GM23338 (cell line): ENCODE measurements at regions not wholly inside any gene's neighbourhood (a gene's known extent, or its start where the extent isn't known, plus 50 kb on each side); places are given as distances from the start of the nearest gene placed in this dataset.

Source experiments
- ATAC-seq: fragments of 200-7000 bp; cut with Tn5 transposase; 3 replicates; pipeline ENCODE4 v1.9.1; 2020
- DNase-seq: peaks from one replicate; pipeline ENCODE4 v3.0.0-alpha.2; 2015; ENCODE audit warnings: low spot score
- H2AFZ ChIP-seq: fragments of 200-600 bp; sonication (generic); 2 replicates; pipeline ENCODE4 v1.8.0; 2016; ENCODE audit warnings: antibody characterized with exemption, mild to moderate bottlenecking, moderate library complexity
- H3F3A ChIP-seq: fragments of 200-600 bp; sonication (generic); replicated peaks from 2 replicates; pipeline ENCODE4 v1.8.0; 2017; ENCODE audit warnings: antibody characterized with exemption, mixed run types, low read depth
- H3K27ac ChIP-seq: fragments of 200-600 bp; sonication (generic); 2 replicates; pipeline ENCODE4 v1.6.1; 2016; ENCODE audit warnings: low read depth
- H3K27me3 ChIP-seq: fragments of 200-600 bp; sonication (generic); 2 replicates; pipeline ENCODE4 v1.8.0; 2016; ENCODE audit warnings: mild to moderate bottlenecking, mixed run types, moderate library complexity; ENCODE audit not compliant: insufficient read depth
- H3K36me3 ChIP-seq: fragments of 200-600 bp; sonication (generic); 2 replicates; pipeline ENCODE4 v1.8.0; 2016; ENCODE audit warnings: mild to moderate bottlenecking; ENCODE audit not compliant: insufficient read depth
- H3K4me1 ChIP-seq: fragments of 200-600 bp; sonication (generic); 2 replicates; pipeline ENCODE4 v1.8.0; 2016; ENCODE audit warnings: mild to moderate bottlenecking, moderate library complexity; ENCODE audit not compliant: insufficient read depth
- H3K4me2 ChIP-seq: fragments of 200-600 bp; sonication (generic); 2 replicates; pipeline ENCODE4 v1.7.1; 2017; ENCODE audit warnings: mixed run types
- H3K4me3 ChIP-seq: fragments of 200-600 bp; sonication (generic); 2 replicates; pipeline ENCODE4 v1.6.1; 2016; ENCODE audit warnings: mixed run types
- H3K79me2 ChIP-seq: fragments of 200-600 bp; sonication (generic); replicated peaks from 2 replicates; pipeline ENCODE4 v1.8.0; 2017; ENCODE audit warnings: mild to moderate bottlenecking; ENCODE audit not compliant: insufficient read depth
- H3K9me2 ChIP-seq: fragments of 200-600 bp; sonication (generic); 2 replicates; pipeline ENCODE4 v1.8.0; 2017; ENCODE audit not compliant: insufficient read depth
- H4K20me1 ChIP-seq: fragments of 200-600 bp; sonication (generic); replicated peaks from 2 replicates; pipeline ENCODE4 v1.8.0; 2017; ENCODE audit warnings: mild to moderate bottlenecking; ENCODE audit not compliant: insufficient read depth
- H3K27ac Mint-ChIP-seq: 2 replicates; pipeline ENCODE4 v1.8.0; 2020; ENCODE audit warnings: inconsistent platforms, mild to moderate bottlenecking, moderate library complexity, mixed read lengths
- H3K27me3 Mint-ChIP-seq: 3 replicates; pipeline ENCODE4 v1.8.0; 2022; ENCODE audit warnings: low read depth, mild to moderate bottlenecking, moderate library complexity, mixed read lengths, inconsistent platforms; ENCODE audit not compliant: insufficient read depth, poor library complexity
- H3K36me3 Mint-ChIP-seq: 3 replicates; pipeline ENCODE4 v1.8.0; 2021; ENCODE audit warnings: low read depth, mild to moderate bottlenecking, inconsistent platforms, moderate library complexity, mixed read lengths
- H3K4me1 Mint-ChIP-seq: 3 replicates; pipeline ENCODE4 v1.8.0; 2020; ENCODE audit warnings: mild to moderate bottlenecking, inconsistent platforms, mixed read lengths
- H3K4me3 Mint-ChIP-seq: 3 replicates; pipeline ENCODE4 v1.8.0; 2021; ENCODE audit warnings: moderate library complexity, mild to moderate bottlenecking, inconsistent platforms, mixed read lengths
- H3K9me3 Mint-ChIP-seq: 3 replicates; pipeline ENCODE4 v1.8.0; 2020; ENCODE audit warnings: moderate library complexity, mild to moderate bottlenecking, inconsistent platforms, mixed read lengths
- CREB1 ChIP-seq: fragments of 250-450 bp; sonication (Bioruptor Pico); IDR thresholded peaks from 2 replicates; pipeline ENCODE4 v1.5.0; 2020; ENCODE audit warnings: low read depth, mild to moderate bottlenecking, moderate library complexity
- CTCF ChIP-seq, 2 experiments: fragments of 200-600 bp in 1 of 2; sonication (generic) in 1 of 2; conservative IDR thresholded peaks; 2 replicates each; pipeline versions ENCODE4 v1.5.1 to v1.6.1; 2016 to 2017; ENCODE audit warnings: antibody characterized with exemption in 2 of 2, low read depth in 2 of 2, mild to moderate bottlenecking in 2 of 2, moderate library complexity in 1 of 2
- ETS1 ChIP-seq: IDR thresholded peaks from 2 replicates; pipeline ENCODE4 v1.6.1; 2016; ENCODE audit warnings: antibody characterized with exemption
- EZH2 ChIP-seq: fragments of 200-600 bp; sonication (generic); IDR thresholded peaks from one replicate; pipeline ENCODE4 v1.8.0; 2017; ENCODE audit warnings: antibody characterized with exemption, mild to moderate bottlenecking, low read depth; ENCODE audit not compliant: unreplicated experiment
- EZH2phosphoT487 ChIP-seq: fragments of 200-600 bp; sonication (generic); IDR thresholded peaks from one replicate; pipeline ENCODE4 v1.8.1; 2018; ENCODE audit warnings: antibody characterized with exemption; ENCODE audit not compliant: unreplicated experiment
- JUNB ChIP-seq: IDR thresholded peaks from one replicate; pipeline ENCODE4 v1.6.1; 2016; ENCODE audit warnings: antibody characterized with exemption; ENCODE audit not compliant: unreplicated experiment
- NANOG ChIP-seq: IDR thresholded peaks from 2 replicates; pipeline ENCODE4 v1.6.1; 2016; ENCODE audit warnings: antibody characterized with exemption, borderline replicate concordance
- POLR2AphosphoS5 ChIP-seq: IDR thresholded peaks from 2 replicates; pipeline ENCODE4 v1.6.1; 2016; ENCODE audit warnings: antibody characterized with exemption, low read depth
- REST ChIP-seq: IDR thresholded peaks from one replicate; pipeline ENCODE4 v1.6.1; 2018; ENCODE audit warnings: antibody characterized with exemption; ENCODE audit not compliant: unreplicated experiment
- STAT1 ChIP-seq: IDR thresholded peaks from one replicate; pipeline ENCODE4 v1.6.1; 2016; ENCODE audit warnings: antibody characterized with exemption; ENCODE audit not compliant: unreplicated experiment
- ZNF114 ChIP-seq: fragments of 250-450 bp; sonication (Bioruptor Pico); IDR thresholded peaks from 2 replicates; pipeline ENCODE4 v1.5.0; 2020; ENCODE audit warnings: mild to moderate bottlenecking, moderate library complexity
- ZNF331 ChIP-seq: fragments of 250-450 bp; sonication (Bioruptor Pico); IDR thresholded peaks from 2 replicates; pipeline ENCODE4 v1.5.0; 2020; ENCODE audit warnings: low read depth, mild to moderate bottlenecking, moderate library complexity
- ZNF462 ChIP-seq: fragments of 250-450 bp; sonication (Bioruptor Pico); IDR thresholded peaks from 2 replicates; pipeline ENCODE4 v1.5.0; 2020; ENCODE audit warnings: mild to moderate bottlenecking, moderate library complexity

GRCh38 chr1:196105901-196106300 lies 502.3 kb downstream of the KCNT2 start:
- Histone ChIP-seq H3K36me3 (0 out of 2 replicates have a peak, but pooled peaks cover 12% of the 10 kb centered on the region), H3K79me2 (no peaks in the 10 kb centered on the region)
- H3K4me3 Mint-ChIP-seq = no peak overlapping the region

More at GRCh38 chr1:196105901-196106300, 502.3 kb downstream of the KCNT2 start:
- no peak overlapping the region for H2AFZ ChIP-seq
- peaks cover 5% of the 10 kb centered on the region; the same call in 1 of the 2 replicates for H3K4me1 ChIP-seq
- Mint-ChIP-seq H3K9me3 (peaks cover 41% of the 10 kb centered on the region), H3K36me3 (peaks cover 27% of the 10 kb centered on the region; the same call in 2 of the 3 replicates), H3K27ac (no peak overlapping the region), H3K4me1 (peaks cover 13% of the 10 kb centered on the region), H3K27me3 (no peaks in the 10 kb centered on the region)
- H3K4me2 ChIP-seq = no peak overlapping the region
- H4K20me1 ChIP-seq = no peaks in the 10 kb centered on the region
- ATAC-seq = no peak
- peaks cover 15% of the 10 kb centered on the region for H3K9me2 ChIP-seq
- no peak for DNase-seq
- no peaks in the 10 kb centered on the region for H3K27me3 ChIP-seq
- H3F3A ChIP-seq = no peaks in the 10 kb centered on the region
- no peak overlapping the region for H3K27ac ChIP-seq
- no peak for TF ChIP-seq ZNF114 (CRISPR knock-in tag)
- no peak for TF ChIP-seq ETS1
- TF ChIP-seq ZNF462 (CRISPR knock-in tag) = no peak
- no peak for TF ChIP-seq EZH2
- no peak for TF ChIP-seq CTCF (conservative IDR thresholded peaks at IDR 0.05; ENCODE audit: low read depth in 2 of 2)
- TF ChIP-seq REST = no peak
- TF ChIP-seq NANOG = no peak
- no peak for TF ChIP-seq ZNF331
- no peak for TF ChIP-seq POLR2AphosphoS5
- no peak for TF ChIP-seq JUNB
- no peak for TF ChIP-seq STAT1
- no peak for TF ChIP-seq CREB1 (CRISPR knock-in tag)
- TF ChIP-seq EZH2phosphoT487 = no peak
- no peak overlapping the region for H3K4me3 ChIP-seq
